ENCODE measurements at regions not wholly inside any gene's neighbourhood (a gene's known extent, or its start where the extent isn't known, plus 50 kb on each side); places are given as distances from the start of the nearest gene placed in this dataset.

- no peaks in the 10 kb centered on the region for H3K27me3 ChIP-seq (ENCODE audit: control insufficient read depth in 1 of 2, insufficient read depth in 2 of 2, low read length in 2 of 2)
- peak overlapping the region; percentile 23 for H3K4me2 ChIP-seq (ENCODE audit: low read depth, low read length)
- no CpG with 5 or more reads among the region's 2 CpGs for WGBS (ENCODE audit: low lambda C conversion rate)
- H4K20me1 ChIP-seq (ENCODE audit: insufficient read depth, low read length) = no peaks in the 10 kb centered on the region
- ATAC-seq (peak; percentile 79), FAIRE-seq (peak; percentile 86), DNase-seq (ENCODE audit: low spot score) (peak; percentile 80)
- BruUV-seq (replicated peaks) = no TSS peak
- peaks cover 40% of the 10 kb centered on the region for H3K4me1 ChIP-seq (ENCODE audit: insufficient read depth, low read length)
- H3K4me3 ChIP-seq (replicated peaks in 1 of 3; ENCODE audit: insufficient read depth in 1 of 3, low read depth in 2 of 3, low read length in 3 of 3) = no peak overlapping the region
- ChIA-PET POLR2A (interaction anchor here (0.7 to 2.1 kb wide), 5 partner anchors 8 to 41 kb away, joined by 3 to 20 read pairs (median 3); no protein-coding TSS in a partner anchor), CTCF (ENCODE audit: low intra/inter-chr PET ratio, low total read pairs) (no interaction called here)
- H2AFZ ChIP-seq (ENCODE audit: low read length) = no peak overlapping the region
- H3K9me3 ChIP-seq (ENCODE audit: low read length) = no peaks in the 10 kb centered on the region
- H3K36me3 ChIP-seq (replicated peaks in 1 of 2; ENCODE audit: control insufficient read depth in 1 of 2, insufficient read depth in 2 of 2, low read length in 2 of 2) = peaks cover 3 to 9% of the 10 kb centered on the region in 2 experiments; a peak in 2 of 5 replicates
- no peaks in the 10 kb centered on the region for H3K79me2 ChIP-seq (ENCODE audit: insufficient read depth, low read length)
- in situ Hi-C loops (cut with HindIII; ENCODE audit: extremely low pct_ligation_motif_present, low pct_unique_long_range_greater_than_20kb) (no loop called here), intact Hi-C loops (cut with micrococcal nuclease; ENCODE audit: unreplicated experiment) (no loop called here)
- peak overlapping the region; percentile 39; the same call in 1 of the 2 replicates for H3K9ac ChIP-seq (ENCODE audit: insufficient read depth, low read depth, low read length)
- peak overlapping the region; percentile 83 for H3K27ac ChIP-seq (ENCODE audit: extremely low read length, insufficient read depth, low read length)
- TF ChIP-seq NFE2L2 (IDR thresholded peaks at IDR 0.05; ENCODE audit: low read length) = peak; percentile 92
- TF ChIP-seq ZNF607 (CRISPR knock-in tag; IDR thresholded peaks at IDR 0.05; ENCODE audit: borderline replicate concordance) = no peak
- no peak for TF ChIP-seq ZNF234 (CRISPR knock-in tag; conservative IDR thresholded peaks at IDR 0.05)
- peak; percentile 70 for TF ChIP-seq ELF3 (CRISPR knock-in tag; IDR thresholded peaks at IDR 0.05)
- peak; percentile 67 for TF ChIP-seq GATAD2A (CRISPR knock-in tag; IDR thresholded peaks at IDR 0.05)
- no peak for TF ChIP-seq GATAD1 (CRISPR knock-in tag; IDR thresholded peaks at IDR 0.05)
- TF ChIP-seq ZBTB3 (CRISPR knock-in tag; IDR thresholded peaks at IDR 0.05; ENCODE audit: borderline replicate concordance, low read depth) = no peak
- no peak for TF ChIP-seq SOX6 (IDR thresholded peaks at IDR 0.05)
- peak; percentile 17; the same call in 1 of the 2 replicates for TF ChIP-seq SOX6 (CRISPR knock-in tag; IDR thresholded peaks at IDR 0.05)
- peak; percentile 24; the same call in 1 of the 2 replicates for TF ChIP-seq ZMYM4 (CRISPR knock-in tag; IDR thresholded peaks at IDR 0.05)
- TF ChIP-seq FOXA3 (CRISPR knock-in tag; IDR thresholded peaks at IDR 0.05) = peak; percentile 31; the same call in 1 of the 2 replicates
- TF ChIP-seq RELA (CRISPR knock-in tag; IDR thresholded peaks at IDR 0.05) = no peak
- no peak for TF ChIP-seq ZXDC (CRISPR knock-in tag; IDR thresholded peaks at IDR 0.05)
- TF ChIP-seq ZEB1 (IDR thresholded peaks at IDR 0.05; ENCODE audit: insufficient replicate concordance, low read depth) = no peak
- TF ChIP-seq MAFK (conservative IDR thresholded peaks at IDR 0.05 in 1 of 2, IDR thresholded peaks at IDR 0.05 in 1 of 2; ENCODE audit: low read length in 2 of 2) = peak; percentile 16 to 60; a peak in 3 of 4 replicates
- TF ChIP-seq THYN1 (CRISPR knock-in tag; IDR thresholded peaks at IDR 0.05; ENCODE audit: borderline replicate concordance, low read depth) = no peak
- TF ChIP-seq POGK (CRISPR knock-in tag; conservative IDR thresholded peaks at IDR 0.05) = no peak
- no peak for TF ChIP-seq ZNF33B (CRISPR knock-in tag; IDR thresholded peaks at IDR 0.05)
- TF ChIP-seq MBD4 (IDR thresholded peaks at IDR 0.05; ENCODE audit: borderline replicate concordance, low read length) = no peak
- TF ChIP-seq MAFF (IDR thresholded peaks at IDR 0.05; ENCODE audit: low read depth, low read length) = 0 out of 2 replicates have a peak, but pooled peaks have one; percentile 30
- TF ChIP-seq EP300 (IDR thresholded peaks at IDR 0.05; ENCODE audit: low read depth in 2 of 2, low read length in 2 of 2) = peak in 1 of 2 experiments; percentile 58; a peak in 1 of 4 replicates
- TF ChIP-seq EP300 (CRISPR knock-in tag; IDR thresholded peaks at IDR 0.05; ENCODE audit: borderline replicate concordance) = no peak
These were observed 52.7 kb upstream of the ZCCHC13 start for GRCh38 chrX:74251006-74251930.
